Fibroblast of the conjunctiva (primary cell): ENCODE measurements at regions not wholly inside any gene's neighbourhood (a gene's known extent, or its start where the extent isn't known, plus 50 kb on each side); places are given as distances from the start of the nearest gene placed in this dataset.

Experiments used
- DNase-seq: peaks from one replicate; pipeline ENCODE4 v3.0.0-alpha.2; 2010; ENCODE audit warnings: low read depth

DNA sequence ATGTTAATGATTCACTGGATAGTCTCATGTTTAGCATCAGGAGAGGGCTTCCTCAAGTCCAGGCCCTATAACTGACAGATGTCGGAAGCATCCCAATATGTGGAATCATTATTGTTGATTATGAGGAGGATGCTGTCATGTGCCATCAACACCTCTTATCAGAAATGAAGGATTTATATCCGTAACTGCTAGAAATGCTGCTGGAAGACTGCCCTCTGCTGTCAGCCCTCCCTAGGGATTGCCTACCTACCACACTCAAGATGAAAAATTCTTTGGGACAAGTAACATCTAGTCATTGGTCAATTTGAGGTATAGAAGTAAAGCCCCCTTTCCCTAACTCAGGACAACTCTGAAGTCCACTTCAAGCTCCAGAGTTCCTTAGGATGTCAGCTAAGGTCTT, 1166.5 kb upstream of the NXPH2 start:
- DNase-seq = no peak

DNA sequence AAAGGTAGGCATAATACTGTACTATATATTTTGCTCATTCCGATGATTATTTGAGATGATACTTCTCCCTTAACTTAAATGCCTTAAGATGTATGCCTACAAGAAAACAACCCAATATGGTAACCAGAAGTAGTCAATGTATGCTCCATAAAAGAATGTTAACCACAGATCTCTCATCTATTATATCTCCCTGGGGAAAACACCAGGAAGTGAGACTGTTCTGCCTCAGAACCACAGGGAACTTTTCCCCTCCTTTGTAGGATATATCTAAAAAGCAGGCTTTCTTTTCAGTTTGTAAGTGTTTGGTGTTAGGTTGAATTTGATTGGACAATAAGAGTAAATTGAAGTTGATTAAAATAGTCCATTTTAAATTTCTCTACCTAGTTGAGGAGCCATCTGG, 1160.5 kb upstream of the NXPH2 start:
- no peak for DNase-seq

DNA sequence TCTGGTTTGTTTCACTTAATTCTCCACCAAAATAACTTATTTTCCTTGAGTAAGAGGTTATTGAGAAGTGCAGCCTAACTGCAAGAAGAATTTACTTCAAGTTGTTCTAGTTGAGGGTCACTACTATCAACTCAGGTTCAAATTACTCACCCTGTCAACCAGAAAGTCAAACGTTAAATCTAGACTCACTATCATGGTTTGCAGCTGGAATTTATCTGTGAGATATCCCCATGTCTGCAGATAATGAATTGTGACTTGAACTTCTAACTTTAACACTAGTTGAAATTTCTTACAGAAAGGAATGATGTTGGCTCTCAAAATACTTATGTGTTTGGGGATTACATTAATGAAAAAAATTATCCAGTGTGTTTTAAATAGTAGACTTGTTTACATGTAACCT, 1145.7 kb upstream of the NXPH2 start:
- no peak for DNase-seq

DNA sequence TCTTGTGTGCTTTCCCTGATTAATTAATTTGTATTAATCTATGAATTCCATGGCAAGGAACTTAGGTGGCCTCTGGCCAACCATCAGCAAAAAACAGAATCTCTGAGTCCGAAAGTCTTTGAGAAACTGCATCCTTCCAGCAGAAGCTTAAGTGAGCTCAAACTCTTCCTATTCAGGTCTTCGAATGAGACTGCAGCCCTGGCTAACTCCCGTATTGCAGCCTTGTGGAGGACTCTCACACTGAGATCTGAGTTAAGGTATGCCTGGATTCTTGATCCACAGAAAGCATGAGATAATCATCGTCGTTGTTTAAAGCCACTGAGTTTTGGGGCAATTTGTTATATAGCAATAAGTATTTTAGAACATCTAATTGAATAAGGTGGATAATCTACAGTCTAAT, 1143.9 kb upstream of the NXPH2 start:
- no peak for DNase-seq

DNA sequence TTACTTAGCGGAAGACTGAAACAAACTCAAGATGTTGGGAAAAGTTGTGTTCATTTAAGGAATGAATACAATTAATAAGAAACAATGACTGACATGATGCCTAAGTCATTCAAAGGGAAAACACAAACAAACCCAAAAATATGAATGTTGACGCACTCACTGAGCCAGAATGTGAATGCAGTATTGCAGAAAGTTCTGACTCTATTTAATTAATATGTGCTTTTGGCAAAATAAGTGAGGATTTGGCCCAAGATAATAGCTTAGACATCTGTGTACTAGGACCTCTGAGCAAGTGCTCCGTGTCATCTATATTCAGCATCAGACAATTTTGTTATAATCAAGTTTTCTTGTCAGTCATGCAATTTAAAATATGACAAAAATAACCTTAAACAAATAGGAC, 1138.8 kb upstream of the NXPH2 start:
- DNase-seq = no peak

DNA sequence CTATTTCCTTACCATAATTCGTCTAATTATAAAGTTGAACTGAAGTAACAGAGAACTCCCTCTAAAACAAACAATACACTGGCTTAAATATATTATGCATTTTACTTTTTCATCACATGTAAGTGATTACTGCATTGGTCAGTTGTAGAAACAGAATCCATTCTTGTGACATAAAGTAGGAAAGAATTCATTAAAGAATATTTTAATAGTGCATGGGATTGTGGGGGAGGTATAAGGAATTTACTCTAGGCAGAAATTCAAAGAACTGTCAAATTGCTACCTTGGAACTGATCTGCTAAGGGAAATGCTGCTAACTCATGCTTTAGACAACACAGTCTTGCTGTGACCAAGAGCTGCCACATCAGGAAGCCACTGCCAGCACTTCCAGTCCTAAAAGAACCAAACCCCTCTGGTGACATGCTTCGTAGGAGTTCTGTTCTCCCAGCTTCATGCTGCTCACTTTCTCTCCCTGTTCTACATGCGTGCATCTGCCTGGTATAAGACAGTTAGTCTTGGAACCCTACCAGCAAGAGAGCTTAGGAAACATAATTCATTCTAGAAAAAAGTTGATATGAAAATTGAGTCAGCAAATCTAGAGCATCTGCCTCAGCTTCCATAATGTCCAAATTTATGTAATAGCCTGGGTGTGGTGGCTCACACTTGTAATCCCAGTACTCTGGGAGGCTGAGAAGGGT, 1137.6 kb upstream of the NXPH2 start:
- DNase-seq = no peak

DNA sequence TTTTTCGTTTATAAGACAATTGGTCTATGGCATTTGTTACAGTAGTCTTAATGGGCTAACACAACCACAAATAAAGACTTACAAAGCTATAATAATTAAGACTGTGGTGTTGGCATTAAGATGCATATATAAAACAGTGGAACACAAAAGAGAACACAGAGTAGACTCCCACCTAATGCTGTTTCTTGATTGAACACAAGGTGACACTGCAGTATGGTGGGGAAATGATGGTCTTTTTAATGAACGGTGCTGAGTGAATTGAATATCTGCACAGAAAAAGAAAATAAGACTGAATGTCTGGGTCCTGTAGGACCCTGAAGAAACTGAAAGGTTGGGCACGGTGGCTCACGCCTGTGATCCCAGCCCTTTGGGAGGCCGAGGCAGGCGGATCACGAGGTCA, 1136.6 kb upstream of the NXPH2 start:
- no peak for DNase-seq

DNA sequence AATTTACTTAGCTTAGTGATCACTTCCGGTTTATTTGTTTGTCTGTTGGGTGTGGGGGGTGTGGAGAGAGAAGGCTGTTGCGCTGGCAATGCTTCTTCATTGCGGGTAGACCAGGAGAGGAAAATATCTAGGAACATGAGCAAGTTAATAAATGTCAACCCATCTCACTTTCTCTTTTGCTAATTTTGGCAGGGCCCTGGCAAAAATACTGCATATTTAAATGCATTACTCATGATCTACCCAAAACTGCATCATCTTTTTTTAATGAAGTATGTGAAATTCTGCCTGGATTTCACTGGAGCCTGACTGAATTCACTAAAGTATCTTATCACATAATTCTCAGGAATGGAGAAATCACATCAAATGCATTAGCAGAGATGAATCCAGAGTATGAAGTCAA, 1131.0 kb upstream of the NXPH2 start:
- no peak for DNase-seq

DNA sequence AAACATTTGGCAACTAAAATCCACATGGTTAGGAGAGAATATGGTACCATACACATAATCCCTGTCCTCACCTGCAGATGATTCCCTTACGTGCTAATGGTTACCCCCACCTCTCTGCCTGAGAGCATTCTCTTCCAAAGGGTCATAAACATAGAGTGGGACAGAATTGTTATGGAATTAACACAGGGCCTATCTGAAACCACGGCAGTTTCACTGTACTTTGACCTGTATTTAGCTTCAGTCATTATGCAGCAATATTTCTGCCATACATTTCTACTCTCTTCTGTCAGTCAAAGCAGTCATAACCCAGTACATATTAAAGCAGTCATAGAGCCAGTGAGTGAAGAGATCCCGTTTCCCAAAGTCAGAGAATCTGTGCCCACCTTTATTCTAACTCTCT, 1128.9 kb upstream of the NXPH2 start:
- no peak for DNase-seq

DNA sequence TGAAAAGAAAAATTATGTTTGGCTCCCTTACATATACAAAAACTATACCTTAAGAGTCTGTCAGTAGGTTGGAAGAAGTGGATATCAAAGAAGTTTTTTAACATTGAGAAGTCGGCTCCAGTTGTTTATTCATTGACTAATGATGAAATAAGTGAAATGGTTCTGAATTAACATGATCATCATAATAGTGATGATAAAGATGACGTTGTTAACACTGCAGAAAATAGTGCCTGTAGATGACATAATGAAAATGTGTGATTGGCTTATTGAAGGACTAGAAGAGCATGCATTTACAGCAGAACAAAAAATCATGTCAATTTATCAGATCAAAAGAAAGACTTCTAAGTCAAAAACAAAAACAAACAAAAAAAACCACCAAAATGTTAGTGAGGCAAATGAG, 1125.4 kb upstream of the NXPH2 start:
- no peak for DNase-seq

DNA sequence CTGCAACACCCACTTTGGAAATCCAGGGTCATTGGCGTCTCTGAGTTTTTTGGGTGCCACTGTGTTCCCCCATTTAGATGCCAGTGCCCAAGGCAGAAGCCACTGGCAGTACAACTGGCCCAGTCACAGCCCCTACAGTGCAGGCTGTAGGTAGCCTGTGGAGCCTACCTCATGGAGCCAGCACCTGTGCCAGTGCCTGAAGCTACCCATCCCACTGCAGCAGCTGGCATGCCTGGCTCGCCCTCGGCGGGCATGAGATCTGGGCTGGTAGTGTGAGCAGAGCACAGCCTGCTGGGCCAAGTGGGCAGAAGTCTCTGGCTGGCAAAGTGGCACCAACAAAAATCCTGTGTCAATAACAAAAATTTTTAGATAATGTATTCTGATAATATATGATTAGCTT, 1111.4 kb upstream of the NXPH2 start:
- no peak for DNase-seq

DNA sequence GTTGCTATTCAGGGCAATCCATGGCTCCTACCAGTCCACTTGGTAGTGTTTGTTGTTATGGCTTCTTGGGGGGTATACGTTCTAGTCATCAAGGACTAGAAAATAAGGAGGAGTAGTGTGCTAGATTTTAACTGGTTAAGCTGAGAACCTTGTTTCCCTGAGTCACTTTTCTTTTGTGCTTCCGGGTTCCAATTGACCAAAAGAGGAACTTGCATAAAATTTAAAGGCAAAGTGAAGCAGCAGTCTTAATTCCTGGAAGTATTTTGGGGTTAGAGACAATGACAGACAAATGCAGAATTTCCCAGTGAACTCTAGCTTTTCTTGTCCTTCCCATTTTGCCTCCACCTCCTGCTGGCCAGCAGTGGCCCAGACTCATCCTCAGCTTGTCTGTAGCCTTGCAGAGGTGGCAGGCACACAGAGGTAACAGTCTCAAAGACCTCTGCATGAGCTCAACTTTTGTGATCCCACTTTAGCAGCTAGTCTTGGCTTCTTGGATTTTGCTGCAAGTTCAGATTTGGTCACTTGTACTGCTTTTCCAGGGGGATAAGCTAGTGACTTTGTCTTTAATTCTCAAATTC, 1105.8 kb upstream of the NXPH2 start:
- DNase-seq = no peak

DNA sequence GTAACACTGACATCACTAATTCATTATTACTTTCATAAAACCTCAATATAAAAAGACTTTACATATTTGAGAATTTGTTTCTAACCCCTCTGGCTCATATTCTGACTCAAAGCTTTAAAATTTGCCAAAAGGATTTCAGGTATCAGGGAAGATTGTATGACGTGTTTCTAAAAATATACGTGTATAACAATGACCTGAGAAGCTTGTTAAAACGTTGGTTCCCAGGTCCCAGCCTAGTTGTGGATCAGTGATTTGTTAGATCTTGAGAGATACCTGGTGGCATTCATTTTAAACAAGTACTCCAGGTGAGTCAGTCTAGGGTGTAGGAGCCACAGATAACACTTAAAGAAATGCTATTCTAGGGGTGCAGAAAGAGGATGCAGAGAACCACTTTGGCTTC, 1096.8 kb upstream of the NXPH2 start:
- no peak for DNase-seq

DNA sequence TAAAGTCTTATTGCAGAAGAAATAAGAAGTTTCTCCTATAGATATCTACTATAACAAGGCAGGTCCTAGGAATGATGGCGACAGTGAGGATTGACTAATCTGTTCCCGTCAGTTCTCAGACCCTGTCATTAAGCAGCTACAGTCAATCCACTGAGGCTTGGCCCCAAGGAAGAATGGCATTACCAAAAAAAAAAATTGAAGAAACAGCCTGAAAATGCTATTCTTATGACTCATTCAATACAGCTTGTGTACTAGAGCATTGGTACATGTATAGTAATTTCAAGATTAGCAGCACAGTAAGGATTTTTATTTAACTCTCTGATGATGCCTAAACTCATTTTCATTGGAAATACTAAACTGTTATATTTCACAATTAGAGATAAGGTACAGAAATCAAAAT, 1096.1 kb upstream of the NXPH2 start:
- no peak for DNase-seq

DNA sequence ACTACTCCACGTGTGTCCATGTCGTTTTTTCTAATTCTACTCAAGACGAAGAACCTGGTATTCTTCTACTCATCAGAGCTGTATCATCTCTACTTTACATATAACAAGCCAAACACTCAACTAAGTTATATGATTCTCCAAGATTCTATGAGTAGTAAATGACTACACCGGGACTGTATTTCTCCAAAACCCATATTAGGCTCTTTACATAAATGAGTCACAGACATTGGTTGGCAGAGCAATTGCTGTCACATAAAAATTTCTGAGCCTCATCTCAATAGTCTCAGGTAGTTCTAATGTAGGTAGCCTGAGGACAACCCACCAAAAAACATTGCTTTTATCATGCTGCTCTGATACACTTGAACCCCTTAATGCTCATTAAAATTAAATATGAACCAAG, 1092.3 kb upstream of the NXPH2 start:
- DNase-seq = no peak

DNA sequence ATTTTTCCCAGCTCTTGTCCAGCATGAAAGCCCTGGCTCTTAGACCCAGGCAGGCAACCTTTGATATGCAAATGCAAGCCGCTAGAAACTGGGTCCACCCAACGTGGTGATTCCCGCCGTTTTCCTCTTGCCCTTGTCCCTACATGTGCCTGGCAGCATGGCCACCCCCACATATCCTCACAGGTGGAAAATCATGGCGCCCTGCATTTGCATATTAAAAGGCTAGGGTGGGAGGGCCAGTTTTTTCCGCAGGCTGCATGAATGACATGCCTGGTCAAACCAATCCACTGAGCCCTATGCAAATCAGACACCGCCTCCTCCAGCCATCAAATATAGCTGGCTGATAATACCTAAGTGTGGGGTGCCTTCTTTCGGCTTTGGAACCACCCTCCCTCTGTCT, 1091.8 kb upstream of the NXPH2 start:
- DNase-seq = no peak

DNA sequence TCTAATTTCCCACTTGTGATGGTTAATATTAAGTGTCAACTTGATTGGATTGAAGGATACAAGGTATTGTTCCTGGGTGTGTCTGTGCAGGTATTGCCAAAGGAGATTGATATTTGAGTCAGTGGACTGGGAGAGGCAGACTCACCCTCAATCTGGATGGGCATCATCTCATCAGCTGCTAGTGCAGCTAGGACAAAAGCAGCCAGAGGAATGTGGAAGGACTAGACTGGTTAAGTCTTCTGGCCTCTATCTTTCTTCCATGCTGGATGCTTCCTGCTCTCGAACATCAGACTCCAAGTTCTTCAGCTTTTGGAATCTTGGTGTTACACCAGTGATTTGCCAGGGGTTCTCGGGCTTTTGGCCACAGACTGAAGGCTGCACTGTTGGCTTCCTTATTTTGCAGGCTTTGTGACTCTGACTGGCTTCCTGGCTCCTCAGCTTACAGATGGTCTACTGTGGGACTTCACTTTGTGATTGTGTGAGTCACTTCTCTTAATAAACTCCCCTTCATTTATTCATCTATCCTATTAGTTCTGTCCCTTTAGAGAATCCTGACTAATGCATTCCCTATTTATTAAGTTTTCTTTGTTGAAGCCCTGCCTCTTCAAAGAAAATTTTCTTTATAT, 1087.5 kb upstream of the NXPH2 start:
- DNase-seq = no peak

DNA sequence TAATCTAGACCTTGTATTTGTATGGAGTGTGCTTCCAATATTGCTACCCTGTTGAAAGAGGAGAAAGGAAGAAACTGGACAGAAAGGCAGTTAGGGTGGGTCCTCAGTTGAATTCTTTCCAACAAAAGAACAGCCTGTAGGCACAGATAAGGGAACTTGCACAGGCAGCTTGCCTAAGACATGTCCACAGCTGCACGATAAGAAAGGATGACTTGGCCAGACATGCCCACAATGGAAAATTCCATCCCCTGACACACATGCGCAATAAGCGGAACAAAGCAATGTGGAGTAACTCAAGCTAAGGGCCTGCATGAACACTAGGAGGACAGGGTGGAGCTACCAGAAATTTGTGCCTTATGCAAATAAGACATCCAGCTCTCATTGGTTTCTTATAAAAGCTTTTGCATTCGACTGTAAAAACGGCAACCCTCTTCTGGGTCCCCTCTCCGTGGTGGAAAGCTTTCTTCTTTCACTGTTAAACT, 1084.7 kb upstream of the NXPH2 start:
- DNase-seq = no peak

DNA sequence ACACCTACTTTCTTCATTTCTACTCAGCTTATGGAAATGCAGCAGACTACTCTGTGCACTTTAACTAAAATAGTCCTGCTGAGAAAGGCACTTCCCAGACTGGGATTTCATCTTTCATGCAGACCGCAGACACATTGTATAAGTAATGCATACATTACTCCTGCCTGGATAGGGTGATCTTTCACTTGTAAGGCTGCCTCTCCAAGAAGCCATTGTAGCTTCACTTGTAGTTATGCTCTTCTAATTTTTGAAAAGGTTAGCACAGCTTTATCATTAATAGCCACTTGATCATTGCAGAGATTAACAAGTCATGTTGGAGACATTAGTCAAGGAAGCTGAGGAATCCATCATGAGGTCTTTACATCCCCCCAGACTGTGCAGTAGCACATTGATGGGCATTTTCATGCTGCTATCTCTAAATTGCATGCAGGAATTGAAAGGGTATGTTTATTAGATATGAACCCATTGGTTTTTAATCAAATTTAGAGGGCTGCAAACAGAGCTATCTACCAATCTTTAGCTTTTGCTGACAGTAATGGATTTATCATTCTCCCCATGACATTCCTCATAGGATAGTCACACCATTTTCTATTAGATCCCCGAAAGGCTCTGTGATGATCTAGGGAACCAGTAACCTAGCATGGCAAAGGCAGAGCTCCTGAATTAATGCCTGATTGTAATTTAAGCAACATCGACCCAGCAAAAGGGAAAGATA, 1074.7 kb upstream of the NXPH2 start:
- no peak for DNase-seq

DNA sequence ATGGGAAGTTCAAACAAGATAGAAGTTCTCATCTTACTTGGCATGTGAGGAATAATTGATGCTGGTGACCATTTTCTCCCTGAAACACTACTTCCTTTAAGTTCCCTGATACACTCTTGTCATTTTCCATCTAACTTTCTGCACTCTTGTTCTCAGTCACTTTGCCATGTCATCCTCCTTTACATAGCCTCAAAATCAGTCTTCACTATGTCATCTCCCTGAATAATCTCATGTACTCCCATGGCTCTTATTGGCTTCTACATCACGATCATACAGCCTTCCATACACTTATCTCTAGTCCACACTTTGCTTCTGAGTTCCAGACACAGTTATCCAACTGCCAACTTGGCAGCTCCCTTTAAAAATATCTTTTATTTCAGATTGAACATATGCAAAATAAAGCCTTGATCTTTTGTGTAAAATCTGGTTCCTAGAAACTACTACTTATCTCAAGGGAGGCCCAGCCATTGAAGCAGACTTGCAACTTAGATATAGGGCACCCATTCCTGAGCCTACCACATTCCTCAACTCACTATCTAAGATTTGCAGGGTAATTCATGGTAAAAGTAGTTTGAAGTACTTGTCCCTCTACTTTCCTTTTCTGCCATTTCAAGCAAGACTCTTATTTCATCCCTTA, 1070.2 kb upstream of the NXPH2 start:
- no peak for DNase-seq

DNA sequence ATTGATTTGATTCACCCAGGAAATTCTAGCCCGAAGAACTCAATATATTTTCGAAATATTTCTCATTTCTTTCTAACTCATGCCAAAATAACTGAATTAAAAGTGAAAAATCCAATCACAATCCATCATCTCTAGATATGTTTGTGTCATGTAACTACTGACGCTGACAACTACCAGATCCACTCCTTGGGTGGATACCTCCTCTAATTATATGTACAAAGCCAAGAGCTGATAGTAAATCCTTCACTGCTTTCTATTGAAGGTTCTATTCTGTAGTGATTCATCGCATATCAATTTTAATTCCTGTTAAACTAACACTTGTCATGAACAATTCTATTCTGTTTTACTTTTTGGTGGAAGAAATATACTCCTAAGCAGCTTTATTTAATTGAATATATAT, 1056.6 kb upstream of the NXPH2 start:
- DNase-seq = no peak

DNA sequence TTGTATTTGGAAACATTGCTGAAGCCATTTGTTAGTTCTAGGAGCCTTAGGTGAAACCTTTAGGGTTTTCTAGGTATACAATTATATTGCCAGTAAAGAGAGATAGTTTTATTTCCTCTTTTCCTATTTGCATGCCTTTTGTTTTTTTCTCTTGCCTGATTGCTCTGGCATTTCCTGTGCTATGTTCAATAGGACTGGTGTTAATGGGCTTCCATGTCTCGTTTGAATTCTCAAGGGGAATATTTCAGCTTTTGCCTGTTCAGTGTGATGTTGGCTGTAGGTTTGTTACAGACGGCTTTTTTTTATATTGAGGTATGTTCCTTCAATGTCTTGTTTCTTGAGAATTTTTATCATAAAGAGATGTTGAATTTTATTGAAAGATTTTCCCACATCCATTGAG, 1054.9 kb upstream of the NXPH2 start:
- DNase-seq = no peak

DNA sequence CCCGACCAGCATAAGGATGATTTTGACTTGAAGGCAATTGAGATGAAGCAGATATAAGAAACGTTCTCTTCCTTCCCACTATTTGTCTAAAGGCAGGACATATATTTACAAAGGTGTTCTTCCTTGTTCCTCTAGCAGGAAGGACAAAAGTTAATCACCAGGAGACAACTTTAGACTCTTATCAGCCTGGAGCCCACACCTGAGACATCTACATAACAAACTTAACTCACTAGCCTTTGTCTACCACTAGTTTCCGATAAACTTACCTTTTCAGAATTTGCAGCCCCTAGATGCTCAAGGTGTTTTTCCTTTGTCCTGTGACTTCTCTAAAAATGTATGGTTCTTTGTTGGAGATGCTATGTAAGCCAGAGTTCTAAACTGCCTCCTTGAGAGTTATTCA, 1047.8 kb upstream of the NXPH2 start:
- no peak for DNase-seq
